AG09309 (cell line): ENCODE measurements at regions not wholly inside any gene's neighbourhood (a gene's known extent, or its start where the extent isn't known, plus 50 kb on each side); places are given as distances from the start of the nearest gene placed in this dataset.

ENCODE experiments used
- DNase-seq: peaks from one replicate; pipeline ENCODE4 v3.0.0-alpha.2; 2010; ENCODE audit warnings: low read depth
- H3K4me3 ChIP-seq: 2 replicates; pipeline ENCODE4 v1.5.1; 2011; ENCODE audit warnings: mild to moderate bottlenecking, low read depth, low read length, moderate library complexity; ENCODE audit not compliant: control insufficient read depth
- CTCF ChIP-seq: IDR thresholded peaks from 2 replicates; pipeline ENCODE4 v1.5.1; 2011; ENCODE audit warnings: mild to moderate bottlenecking, low read depth, low read length, inconsistent platforms; ENCODE audit not compliant: insufficient read depth, control insufficient read depth; ENCODE audit errors: missing control alignments

GRCh38 chr1:99173900-99174299, 90.4 kb upstream of the PLPPR4 start:
- no peak overlapping the region for H3K4me3 ChIP-seq
- no peak for TF ChIP-seq CTCF
- no peak for DNase-seq

- no peak for DNase-seq
- no peak overlapping the region for H3K4me3 ChIP-seq
- no peak for TF ChIP-seq CTCF
These were observed 87.5 kb upstream of the PLPPR4 start for GRCh38 chr1:99176753-99177152.

- no peak for TF ChIP-seq CTCF
- no peak for DNase-seq
- H3K4me3 ChIP-seq, result no peak overlapping the region
These were observed 86.8 kb upstream of the PLPPR4 start for GRCh38 chr1:99177465-99177864.

GRCh38 chr1:99180343-99180808, 83.9 kb upstream of the PLPPR4 start:
- peak; percentile 75 for TF ChIP-seq CTCF
- H3K4me3 ChIP-seq, result no peak overlapping the region
- peak; percentile 35 for DNase-seq

- no peak for TF ChIP-seq CTCF
- DNase-seq, result no peak
- H3K4me3 ChIP-seq, result no peak overlapping the region
These were observed 83.4 kb upstream of the PLPPR4 start for GRCh38 chr1:99180915-99181314.

GRCh38 chr1:99181892-99182291, 82.4 kb upstream of the PLPPR4 start:
- no peak for TF ChIP-seq CTCF
- no peak overlapping the region for H3K4me3 ChIP-seq
- DNase-seq, result no peak

GRCh38 chr1:99185196-99185595, 79.1 kb upstream of the PLPPR4 start:
- no peak for TF ChIP-seq CTCF
- no peak for DNase-seq
- H3K4me3 ChIP-seq, result no peak overlapping the region
